Activated effector memory CD4-positive, alpha-beta T cell treated with anti-CD3 and anti-CD28 coated beads, Interleukin-2, amount 50 U/mL, for 16 hours (primary cell): ENCODE measurements at regions not wholly inside any gene's neighbourhood (a gene's known extent, or its start where the extent isn't known, plus 50 kb on each side); places are given as distances from the start of the nearest gene placed in this dataset.
"Not testable (repeated sequence)": the region's sequence is repeated elsewhere in the genome, so short reads cannot be mapped to it uniquely, and the experiment has no call there.

ENCODE experiments used
- DNase-seq: peaks from one replicate; pipeline ENCODE4 v3.0.0-alpha.2; 2020

DNA sequence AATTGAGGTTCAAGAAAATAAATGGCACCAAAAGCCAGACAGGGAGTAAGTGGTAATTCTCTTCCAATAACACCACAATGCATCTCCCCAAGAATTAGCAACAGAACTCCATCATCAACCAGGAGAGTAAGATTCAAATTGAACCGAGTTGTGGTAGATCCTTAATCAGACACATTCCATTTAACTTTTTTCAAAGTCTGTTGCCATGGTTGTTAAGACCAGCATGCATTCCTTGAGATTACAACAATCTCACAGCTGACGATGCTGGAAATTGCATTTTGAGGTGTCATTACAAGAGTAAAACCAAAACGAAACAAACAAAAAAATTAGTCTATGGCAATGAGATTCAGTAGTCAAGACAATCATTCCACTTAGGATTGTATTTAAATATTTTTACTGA, 78.9 kb upstream of the ZNF462 start:
- DNase-seq: no peak

DNA sequence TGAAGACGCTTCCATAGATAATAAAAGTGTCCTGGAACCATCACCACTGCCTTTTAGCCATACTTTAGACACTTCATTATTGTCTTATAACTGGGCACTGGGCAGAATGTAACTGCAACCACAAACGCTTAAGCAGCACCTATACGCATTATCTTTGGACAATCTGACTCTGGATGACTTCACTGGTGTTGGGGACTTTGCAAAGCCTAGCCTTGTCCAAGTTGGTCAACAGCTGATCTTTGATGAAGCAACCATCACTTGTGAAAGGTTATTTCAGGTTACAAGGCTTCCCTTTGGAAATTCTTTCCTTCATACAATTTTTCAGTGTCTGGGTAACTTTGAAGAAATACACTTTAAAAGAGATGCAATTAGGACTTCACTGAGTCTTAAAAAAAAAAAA, 77.8 kb upstream of the ZNF462 start:
- DNase-seq: no peak

DNA sequence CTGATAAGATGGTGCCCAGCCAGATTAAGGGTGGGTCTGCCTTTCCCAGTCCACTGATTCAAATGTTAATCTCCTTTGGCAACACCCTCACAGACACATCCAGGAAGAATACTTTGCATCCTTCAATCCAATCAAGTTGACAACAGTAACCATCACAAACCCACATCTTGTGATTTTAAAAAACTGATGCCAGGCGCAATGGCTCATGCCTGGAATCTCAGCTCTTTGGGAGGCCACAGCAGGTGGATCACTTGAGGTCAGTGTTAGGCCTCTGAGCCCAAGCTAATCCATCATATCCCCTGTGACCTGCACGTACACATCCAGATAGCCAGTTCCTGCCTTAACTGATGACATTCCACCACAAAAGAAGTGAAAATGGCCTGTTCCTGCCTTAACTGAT, 74.9 kb upstream of the ZNF462 start:
- DNase-seq: not testable (repeated sequence)

DNA sequence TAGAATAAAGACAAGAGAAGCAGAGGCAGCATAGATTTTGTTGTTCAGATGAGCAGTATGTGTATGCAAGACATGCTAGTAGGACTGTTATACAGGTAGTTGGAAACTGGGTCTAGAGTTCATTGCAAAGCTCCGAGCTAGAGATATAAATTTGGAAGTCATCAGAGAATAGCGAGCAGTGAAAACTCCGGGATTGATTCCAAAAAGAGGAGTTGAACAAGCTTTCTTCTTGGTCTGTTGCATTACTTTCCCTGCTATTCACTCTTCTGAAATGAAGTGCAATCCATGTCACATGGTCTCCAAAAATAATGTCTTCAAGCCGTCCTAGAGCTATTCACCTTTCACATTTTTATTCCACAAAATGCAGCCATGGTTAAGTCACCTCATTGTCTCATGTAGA, 67.9 kb upstream of the ZNF462 start:
- DNase-seq: no peak

DNA sequence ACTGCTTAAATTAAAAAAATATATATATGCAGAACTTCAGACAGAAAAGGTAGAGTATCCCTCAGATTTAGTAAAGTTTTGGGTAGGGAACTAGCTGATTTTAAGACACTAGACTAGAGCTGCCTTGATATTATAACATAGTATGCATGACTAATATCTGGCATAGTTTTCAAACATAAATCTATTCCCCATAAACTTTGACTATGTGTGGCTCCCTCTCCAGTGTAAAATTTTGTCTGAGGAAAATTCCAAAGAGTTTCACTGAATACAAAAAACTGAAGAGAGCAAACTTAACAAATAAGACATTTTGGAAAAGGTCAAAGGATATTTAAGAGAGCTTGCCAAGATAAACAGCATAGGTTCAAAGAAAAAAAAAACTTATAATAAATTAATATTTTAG, 66.2 kb upstream of the ZNF462 start:
- DNase-seq: no peak

DNA sequence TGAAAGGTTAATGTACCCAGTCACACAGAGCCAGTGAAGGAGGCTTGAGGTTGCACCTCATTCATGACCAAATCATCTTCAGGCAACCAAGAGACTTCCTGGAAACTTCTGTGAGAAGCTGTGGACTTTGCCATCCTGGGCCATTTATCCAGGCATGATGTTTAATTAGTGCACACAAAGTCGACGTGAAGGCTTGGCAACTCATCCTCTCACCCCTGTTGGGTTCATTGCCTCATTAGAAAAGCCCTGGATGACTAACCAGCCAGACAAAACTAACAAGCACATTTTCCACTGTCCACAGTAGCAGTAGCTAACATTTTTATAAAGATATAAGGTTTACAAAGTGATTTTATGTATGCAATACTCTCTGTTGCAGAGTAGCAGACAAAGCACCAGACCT, 65.7 kb upstream of the ZNF462 start:
- no peak for DNase-seq

DNA sequence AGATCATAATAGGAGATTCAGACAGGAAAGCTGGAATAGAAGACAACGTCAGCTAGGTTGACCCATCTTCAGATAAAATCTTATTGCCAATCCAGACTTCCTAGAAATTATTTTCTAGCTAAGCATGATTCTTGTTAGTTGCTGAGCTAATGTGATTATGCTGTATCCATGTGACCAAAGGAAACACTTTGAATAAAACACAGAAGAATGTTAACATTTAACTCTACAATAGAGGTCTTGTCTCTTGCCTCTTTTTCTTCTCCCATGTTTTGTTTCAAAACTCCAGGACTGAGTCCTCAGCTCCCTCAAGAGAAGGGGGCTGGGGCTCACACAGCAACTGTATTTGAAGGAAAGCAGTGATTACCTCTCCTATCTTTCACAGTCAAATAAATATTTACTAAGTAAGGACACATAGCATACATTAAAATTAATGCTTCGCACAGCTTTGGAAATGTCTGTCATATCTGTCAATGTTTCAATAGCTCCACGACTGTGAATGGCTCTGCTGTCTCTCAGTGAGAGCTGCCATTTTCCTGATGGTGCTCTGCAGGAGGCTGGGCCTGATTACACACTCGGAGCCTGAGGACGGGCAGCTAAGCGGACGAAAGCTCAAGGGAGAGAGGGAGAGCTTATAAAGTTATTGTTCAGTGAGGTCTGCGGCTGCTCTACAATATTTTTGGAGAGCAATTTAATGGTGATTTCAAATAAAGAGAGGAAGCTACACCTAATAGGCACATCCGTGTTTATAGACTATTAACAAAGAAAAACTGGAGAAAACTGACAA, 64.8 kb upstream of the ZNF462 start:
- no peak for DNase-seq

DNA sequence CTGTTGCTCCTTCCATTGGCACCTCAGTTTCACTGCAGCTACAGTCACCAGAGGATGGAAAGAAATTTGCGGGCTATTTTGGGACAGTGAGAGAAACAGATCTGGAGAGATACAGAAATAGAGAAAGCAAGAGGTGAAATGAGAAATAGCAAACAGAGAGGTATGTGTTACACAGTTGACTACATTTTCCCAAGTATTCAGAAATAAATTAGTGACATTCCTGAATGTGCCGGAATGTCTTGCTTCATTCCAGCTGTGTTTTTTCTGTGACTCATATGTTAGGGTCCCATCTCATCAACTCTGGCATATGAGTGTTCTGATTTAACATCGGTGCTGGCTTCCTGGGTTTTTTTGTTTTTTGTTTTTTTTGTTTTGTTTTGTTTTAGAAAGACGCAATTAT, 63.8 kb upstream of the ZNF462 start:
- DNase-seq: no peak

DNA sequence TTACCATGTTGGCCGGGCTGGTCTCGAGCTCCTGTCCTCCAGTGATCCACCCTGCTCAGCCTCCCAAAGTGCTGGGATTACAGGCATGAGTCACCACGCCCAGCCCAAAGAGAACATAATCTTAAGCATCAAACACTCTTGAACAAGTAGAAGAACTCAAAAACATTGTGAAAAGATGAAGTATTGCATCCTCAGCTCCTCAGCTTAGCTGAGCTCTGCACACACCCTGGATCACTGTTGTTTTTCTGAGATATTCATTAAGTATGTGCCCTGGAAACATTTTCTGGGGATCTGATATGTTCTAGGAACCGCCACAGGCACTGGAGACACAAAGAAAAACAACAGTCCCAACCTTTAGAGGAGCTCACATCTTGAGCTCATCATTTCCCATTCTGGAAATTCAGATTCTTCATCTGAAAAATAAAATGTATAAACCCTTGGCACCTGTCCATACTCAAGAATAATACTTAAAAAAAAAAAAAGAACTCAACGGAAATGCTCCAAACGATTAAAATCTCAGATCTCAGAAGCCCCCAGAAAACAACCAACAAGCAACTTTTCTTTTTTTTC, 62.2 kb upstream of the ZNF462 start:
- no peak for DNase-seq

DNA sequence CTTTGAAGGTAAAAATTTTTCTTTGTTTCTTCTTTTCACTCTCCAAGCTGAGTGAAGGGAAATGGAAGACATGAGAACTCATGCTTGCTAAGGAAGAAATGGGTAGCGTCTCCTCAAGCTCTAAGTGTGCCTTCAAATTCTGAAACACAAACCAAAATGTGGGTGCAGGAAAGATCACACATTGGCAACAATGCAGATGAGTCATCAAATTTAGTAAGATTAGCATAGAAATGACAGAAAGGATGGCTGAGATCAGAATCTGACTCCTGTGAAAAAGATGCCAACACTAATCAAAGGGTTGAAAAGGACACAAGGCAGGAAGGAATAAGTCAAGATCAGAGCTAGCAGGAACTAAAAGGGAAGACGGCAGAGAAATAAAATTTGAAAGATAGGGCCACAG, 61.1 kb upstream of the ZNF462 start:
- DNase-seq: no peak
